Body of pancreas (tissue), 4 donors: ENCODE measurements at regions not wholly inside any gene's neighbourhood (a gene's known extent, or its start where the extent isn't known, plus 50 kb on each side); places are given as distances from the start of the nearest gene placed in this dataset.

Source experiments
- ATAC-seq: fragments of 150-250 bp; one replicate; pipeline ENCODE4 v1.9.1; 2016
- DNase-seq, 4 donors: peaks; one replicate each; pipeline ENCODE4 v3.0.0-alpha.2; 2019
- H3K27ac ChIP-seq, 4 donors: fragments of 200-600 bp; sonication (generic); 1 replicate in 3 of 4; 2 replicates in 1 of 4; pipeline versions ENCODE4 v1.5.1 to v1.6.1; 2016 to 2019; ENCODE audit warnings: mild to moderate bottlenecking in 1 of 4, mixed read lengths in 1 of 4, moderate library complexity in 1 of 4
- H3K27me3 ChIP-seq, 2 donors: fragments of 200-600 bp; sonication (generic); one replicate each; pipeline ENCODE4 v1.6.0; 2016; ENCODE audit warnings: mild to moderate bottlenecking in 1 of 2
- H3K36me3 ChIP-seq, 2 donors: fragments of 200-600 bp; sonication (generic); replicated peaks in 1 of 2; 2 replicates each; pipeline ENCODE4 v1.5.1; 2016; ENCODE audit warnings: low read depth in 2 of 2; ENCODE audit not compliant: insufficient read depth in 1 of 2
- H3K4me1 ChIP-seq: fragments of 200-600 bp; sonication (generic); one replicate; pipeline ENCODE4 v1.6.0; 2016
- H3K4me3 ChIP-seq, 2 donors: fragments of 200-600 bp; sonication (generic); 1 replicate in 1 of 2; 2 replicates in 1 of 2; pipeline ENCODE4 v1.5.1; 2016 to 2019
- H3K9me3 ChIP-seq, 3 donors: fragments of 200-600 bp; sonication (generic); 1 replicate in 2 of 3; 2 replicates in 1 of 3; pipeline ENCODE4 v1.5.1; 2016
- CTCF ChIP-seq, 7 experiments: fragments of 450-650 bp in 4 of 7; fragments of 200-600 bp in 3 of 7; sonication (generic) in 3 of 7; IDR thresholded peaks; one replicate each; pipeline ENCODE4 v1.5.1; 2016 to 2019; ENCODE audit warnings: antibody characterized with exemption in 7 of 7
- POLR2A ChIP-seq, 3 donors: fragments of 450-650 bp; IDR thresholded peaks; one replicate each; pipeline ENCODE4 v1.6.1; 2016; ENCODE audit warnings: antibody characterized with exemption in 3 of 3, mild to moderate bottlenecking in 2 of 3
- WGBS, 2 donors: methylation state at CpG; one replicate each; pipeline ENCODE4 v1.1.5; 2017; 5-methylcytosine and 5-hydroxymethylcytosine counted together
- intact Hi-C: fragments of 100-400 bp; cut with DNase I; formaldehyde crosslinking; loops from one replicate; pipeline ENCODE4 v1.15.1; 2023

DNA sequence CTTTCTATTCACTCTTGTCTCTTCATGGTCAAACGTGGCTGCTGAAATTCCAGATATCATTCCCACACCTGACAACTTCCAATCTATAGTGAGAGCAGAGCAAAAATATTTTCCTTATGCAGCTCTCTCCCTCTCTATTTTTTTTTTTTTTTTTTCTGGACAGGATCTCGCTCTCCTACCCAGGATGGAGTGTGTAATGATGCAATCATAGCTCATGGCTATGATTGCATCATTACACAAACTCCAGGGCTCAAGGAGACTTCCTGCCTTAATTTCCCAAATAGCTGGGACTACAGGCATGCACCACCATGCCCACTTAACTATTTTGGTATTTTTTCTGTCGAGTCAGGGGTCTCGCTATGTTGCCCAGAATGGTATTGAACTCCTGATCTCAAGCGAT, 1398.9 kb downstream of the AACS start:
- no peak for TF ChIP-seq POLR2A (IDR thresholded peaks at IDR 0.05)
- no peak for TF ChIP-seq CTCF (IDR thresholded peaks at IDR 0.05)
- no peaks in the 10 kb centered on the region for H3K27me3 ChIP-seq
- DNase-seq = no peak
- no peaks in the 10 kb centered on the region for H3K36me3 ChIP-seq
- H3K4me1 ChIP-seq = no peaks in the 10 kb centered on the region
- intact Hi-C loops = no loop called here
- H3K27ac ChIP-seq = no peak overlapping the region
- no peaks in the 10 kb centered on the region for H3K9me3 ChIP-seq
- ATAC-seq = no peak
- no peak overlapping the region for H3K4me3 ChIP-seq
- 83 to 91% methylated on average over 5 of the region's 5 CpGs for WGBS, 2 donors

DNA sequence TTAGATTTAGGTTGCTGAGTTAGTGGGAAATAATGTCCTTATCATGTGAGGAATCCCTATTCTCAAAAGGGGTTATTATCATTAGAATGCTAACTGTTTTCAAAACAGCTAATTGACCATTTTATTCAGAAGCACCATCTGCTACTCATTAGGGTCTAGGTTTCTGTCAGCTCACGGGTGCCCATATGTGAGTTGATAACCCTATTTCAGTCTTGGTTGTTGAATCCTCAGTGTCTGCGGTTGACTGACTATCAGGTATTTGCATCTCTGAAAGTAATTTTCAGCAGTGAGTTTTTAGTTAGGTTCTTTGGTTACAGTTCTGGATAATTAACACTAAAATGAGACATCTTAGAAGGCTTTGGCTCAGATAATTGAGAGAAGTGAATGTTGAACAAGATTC, 1404.0 kb downstream of the AACS start:
- TF ChIP-seq CTCF (IDR thresholded peaks at IDR 0.05) = no peak
- no peak for TF ChIP-seq POLR2A (IDR thresholded peaks at IDR 0.05)
- WGBS, 2 donors = 82 to 96% methylated on average over 2 of the region's 2 CpGs
- Histone ChIP-seq H3K9me3 (no peaks in the 10 kb centered on the region), H3K27ac (no peak overlapping the region), H3K4me3 (no peak overlapping the region), H3K27me3 (no peaks in the 10 kb centered on the region), H3K36me3 (no peaks in the 10 kb centered on the region), H3K4me1 (no peaks in the 10 kb centered on the region)
- DNase-seq (no peak), ATAC-seq (no peak)
- intact Hi-C loops = no loop called here

DNA sequence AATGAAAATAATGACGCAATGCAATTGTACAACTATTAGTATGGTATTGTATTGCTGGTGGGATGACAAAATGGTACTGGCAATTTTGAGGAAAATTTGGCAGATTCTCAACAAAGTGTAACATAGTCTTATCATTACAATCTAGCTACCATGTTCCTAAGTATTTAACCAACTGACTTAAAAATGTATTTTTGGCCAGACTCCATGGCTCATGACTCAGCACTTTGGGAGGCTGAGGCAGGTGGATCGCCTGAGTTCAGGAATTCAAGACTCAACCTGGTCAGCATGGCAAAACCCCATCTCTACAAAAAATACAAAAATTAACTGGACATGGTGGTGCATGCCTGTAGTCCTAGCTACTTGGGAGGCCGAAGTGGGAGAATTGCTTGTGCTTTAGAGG, 1409.5 kb downstream of the AACS start:
- H3K4me3 ChIP-seq = no peak overlapping the region
- TF ChIP-seq POLR2A (IDR thresholded peaks at IDR 0.05) (no peak), CTCF (IDR thresholded peaks at IDR 0.05) (no peak)
- no peaks in the 10 kb centered on the region for H3K27me3 ChIP-seq
- H3K9me3 ChIP-seq = no peaks in the 10 kb centered on the region
- H3K27ac ChIP-seq = no peak overlapping the region
- ATAC-seq (no peak), DNase-seq (no peak)
- H3K36me3 ChIP-seq = no peaks in the 10 kb centered on the region
- intact Hi-C loops = no loop called here
- 93 to 95% methylated on average over 3 of the region's 3 CpGs for WGBS, 2 donors
- no peaks in the 10 kb centered on the region for H3K4me1 ChIP-seq

- no peak for TF ChIP-seq POLR2A (IDR thresholded peaks at IDR 0.05)
- TF ChIP-seq CTCF (IDR thresholded peaks at IDR 0.05) = no peak
- H3K4me3 ChIP-seq = no peak overlapping the region
- H3K4me1 ChIP-seq = no peaks in the 10 kb centered on the region
- H3K27me3 ChIP-seq = no peaks in the 10 kb centered on the region
- H3K9me3 ChIP-seq = no peaks in the 10 kb centered on the region
- 52 to 53% methylated on average over 10 of the region's 10 CpGs for WGBS, 2 donors
- ATAC-seq (no peak), DNase-seq (no peak)
- H3K36me3 ChIP-seq = no peaks in the 10 kb centered on the region
- no peak overlapping the region for H3K27ac ChIP-seq
- intact Hi-C loops = no loop called here
Observed at GRCh38 chr12:126480451-126480850, 1415.2 kb downstream of the AACS start.

DNA sequence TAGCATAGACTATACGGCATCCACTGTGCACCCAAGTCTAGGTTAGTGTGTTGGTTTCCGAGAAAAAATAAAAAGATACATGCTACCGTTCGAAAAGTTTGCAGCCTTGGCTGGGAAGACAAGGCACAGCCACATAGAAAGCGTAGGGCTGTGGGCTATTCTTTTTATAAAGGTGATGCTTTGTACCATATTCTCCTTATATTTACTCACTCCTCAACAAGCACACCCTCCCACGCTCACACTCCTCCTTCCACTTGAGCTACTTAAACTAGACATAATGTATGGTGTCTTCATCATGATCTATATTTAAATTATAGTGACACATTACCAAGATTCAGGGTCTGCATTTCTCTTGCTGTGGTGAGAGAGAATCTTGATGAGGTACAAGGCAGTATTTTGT, 1416.5 kb downstream of the AACS start:
- TF ChIP-seq CTCF (IDR thresholded peaks at IDR 0.05) (no peak), POLR2A (IDR thresholded peaks at IDR 0.05) (no peak)
- Histone ChIP-seq H3K27ac (no peak overlapping the region), H3K4me3 (no peak overlapping the region), H3K27me3 (no peaks in the 10 kb centered on the region), H3K4me1 (no peaks in the 10 kb centered on the region), H3K9me3 (no peaks in the 10 kb centered on the region), H3K36me3 (no peaks in the 10 kb centered on the region)
- no peak for DNase-seq
- intact Hi-C loops = no loop called here
- WGBS, 2 donors = 88 to 92% methylated on average over 6 of the region's 6 CpGs
- no peak for ATAC-seq
